Neural crest cell (in vitro differentiated cells): ENCODE measurements at regions not wholly inside any gene's neighbourhood (a gene's known extent, or its start where the extent isn't known, plus 50 kb on each side); places are given as distances from the start of the nearest gene placed in this dataset.

Experiments used
- DNase-seq: peaks from one replicate; pipeline ENCODE4 v3.0.0; 2021; ENCODE audit warnings: low read depth, mixed read lengths, low spot score
- H3K27ac Mint-ChIP-seq: one replicate; pipeline ENCODE4 v1.8.0; 2021; ENCODE audit warnings: mild to moderate bottlenecking, mixed read lengths; ENCODE audit not compliant: unreplicated experiment
- H3K27me3 Mint-ChIP-seq: 2 replicates; pipeline ENCODE4 v1.8.0; 2021; ENCODE audit warnings: low read depth, mild to moderate bottlenecking, mixed read lengths
- H3K36me3 Mint-ChIP-seq: 2 replicates; pipeline ENCODE4 v1.8.0; 2021; ENCODE audit warnings: low read depth, mild to moderate bottlenecking, mixed read lengths
- H3K4me1 Mint-ChIP-seq: 2 replicates; pipeline ENCODE4 v1.8.0; 2021; ENCODE audit warnings: mixed read lengths
- H3K4me3 Mint-ChIP-seq: one replicate; pipeline ENCODE4 v1.8.0; 2021; ENCODE audit warnings: mild to moderate bottlenecking, mixed read lengths
- H3K9me3 Mint-ChIP-seq: 2 replicates; pipeline ENCODE4 v1.8.0; 2021; ENCODE audit warnings: mixed read lengths
- TF ChIP-seq, protein P1 (sequence below): fragments of 200-600 bp; sonication (generic); conservative IDR thresholded peaks from 2 replicates; pipeline ENCODE4 v1.5.0; 2021; ENCODE audit warnings: antibody characterized with exemption, mild to moderate bottlenecking

DNA sequence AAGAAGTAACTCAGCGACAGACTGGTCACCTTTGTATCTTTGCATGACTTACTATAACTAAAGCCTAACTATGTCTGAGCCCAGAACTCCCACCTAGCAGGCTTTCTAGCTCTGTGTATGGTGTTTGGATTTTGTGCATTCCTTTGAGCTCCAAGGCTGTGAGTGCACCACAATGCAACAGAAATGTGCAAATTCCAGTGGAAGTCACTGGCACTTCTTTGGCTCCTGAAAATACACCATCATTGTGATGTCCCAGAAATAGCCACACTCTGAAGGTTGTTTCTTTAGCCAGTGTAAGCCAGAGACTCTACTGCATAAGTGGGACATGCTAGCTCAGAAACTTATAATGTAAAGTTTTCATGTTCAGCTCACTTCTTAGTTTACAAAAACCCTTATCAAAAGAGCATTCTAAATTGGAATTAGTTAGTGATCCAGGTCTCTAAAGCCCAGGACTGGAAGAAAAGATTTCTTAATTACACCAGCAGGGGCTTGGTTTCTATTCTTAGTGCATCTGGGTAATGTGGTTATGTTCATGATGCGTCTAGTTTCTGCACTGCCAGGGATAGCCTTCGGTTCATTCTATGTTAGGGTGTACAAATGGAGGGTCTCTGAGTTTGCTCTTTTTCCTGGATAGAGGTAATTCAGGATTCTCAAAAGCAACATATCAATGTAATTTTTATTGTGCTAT lies 1239.5 kb upstream of the ZEB2 start:
- H3K4me3 Mint-ChIP-seq, result no peak overlapping the region
- H3K9me3 Mint-ChIP-seq, result peaks cover 2% of the 10 kb centered on the region
- H3K27ac Mint-ChIP-seq, result no peak overlapping the region
- TF ChIP-seq, protein P1, sequence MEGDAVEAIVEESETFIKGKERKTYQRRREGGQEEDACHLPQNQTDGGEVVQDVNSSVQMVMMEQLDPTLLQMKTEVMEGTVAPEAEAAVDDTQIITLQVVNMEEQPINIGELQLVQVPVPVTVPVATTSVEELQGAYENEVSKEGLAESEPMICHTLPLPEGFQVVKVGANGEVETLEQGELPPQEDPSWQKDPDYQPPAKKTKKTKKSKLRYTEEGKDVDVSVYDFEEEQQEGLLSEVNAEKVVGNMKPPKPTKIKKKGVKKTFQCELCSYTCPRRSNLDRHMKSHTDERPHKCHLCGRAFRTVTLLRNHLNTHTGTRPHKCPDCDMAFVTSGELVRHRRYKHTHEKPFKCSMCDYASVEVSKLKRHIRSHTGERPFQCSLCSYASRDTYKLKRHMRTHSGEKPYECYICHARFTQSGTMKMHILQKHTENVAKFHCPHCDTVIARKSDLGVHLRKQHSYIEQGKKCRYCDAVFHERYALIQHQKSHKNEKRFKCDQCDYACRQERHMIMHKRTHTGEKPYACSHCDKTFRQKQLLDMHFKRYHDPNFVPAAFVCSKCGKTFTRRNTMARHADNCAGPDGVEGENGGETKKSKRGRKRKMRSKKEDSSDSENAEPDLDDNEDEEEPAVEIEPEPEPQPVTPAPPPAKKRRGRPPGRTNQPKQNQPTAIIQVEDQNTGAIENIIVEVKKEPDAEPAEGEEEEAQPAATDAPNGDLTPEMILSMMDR, result no peak
- H3K36me3 Mint-ChIP-seq, result no peaks in the 10 kb centered on the region
- H3K4me1 Mint-ChIP-seq, result peaks cover 11% of the 10 kb centered on the region
- no peak for DNase-seq
- H3K27me3 Mint-ChIP-seq, result no peaks in the 10 kb centered on the region

DNA sequence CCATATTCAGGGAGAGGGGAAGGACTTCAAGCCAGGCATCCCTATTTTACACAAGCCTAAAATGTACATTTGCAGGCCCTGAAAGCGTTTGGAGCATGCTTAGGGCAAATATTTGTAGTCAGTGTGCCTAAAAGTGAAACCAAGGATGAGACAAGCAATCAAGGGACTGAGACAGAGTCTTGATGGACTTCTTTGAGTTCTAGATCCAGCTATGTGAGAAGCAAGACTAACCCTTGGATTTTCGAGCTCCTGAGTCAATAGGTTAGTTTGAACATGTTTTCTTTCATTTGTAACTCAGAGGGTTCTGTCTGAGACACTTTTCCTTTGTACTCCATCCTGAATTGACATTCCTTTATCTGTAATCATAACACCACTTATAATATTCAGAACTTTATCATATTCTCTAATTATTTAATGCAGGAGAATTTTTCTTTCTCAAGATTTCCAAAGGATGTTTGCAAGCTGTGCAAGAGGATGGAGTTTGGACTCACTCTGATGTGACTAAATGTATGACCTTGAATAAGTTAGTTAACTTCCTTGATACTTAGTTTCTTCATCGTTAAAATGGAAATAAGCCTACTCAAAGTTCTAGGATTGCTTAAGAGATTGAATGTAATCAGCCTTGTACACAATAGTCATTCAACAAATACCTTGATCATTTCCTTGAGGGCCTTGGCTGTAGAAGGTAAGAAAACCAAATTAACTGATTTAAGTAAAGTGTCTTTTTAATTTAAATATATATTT lies 1237.8 kb upstream of the ZEB2 start:
- no peak for DNase-seq
- TF ChIP-seq, protein P1, result no peak
- Mint-ChIP-seq H3K4me3 (no peak overlapping the region), H3K27me3 (no peaks in the 10 kb centered on the region), H3K36me3 (no peaks in the 10 kb centered on the region), H3K9me3 (peaks cover 2% of the 10 kb centered on the region), H3K4me1 (peaks cover 23% of the 10 kb centered on the region), H3K27ac (no peak overlapping the region)

DNA sequence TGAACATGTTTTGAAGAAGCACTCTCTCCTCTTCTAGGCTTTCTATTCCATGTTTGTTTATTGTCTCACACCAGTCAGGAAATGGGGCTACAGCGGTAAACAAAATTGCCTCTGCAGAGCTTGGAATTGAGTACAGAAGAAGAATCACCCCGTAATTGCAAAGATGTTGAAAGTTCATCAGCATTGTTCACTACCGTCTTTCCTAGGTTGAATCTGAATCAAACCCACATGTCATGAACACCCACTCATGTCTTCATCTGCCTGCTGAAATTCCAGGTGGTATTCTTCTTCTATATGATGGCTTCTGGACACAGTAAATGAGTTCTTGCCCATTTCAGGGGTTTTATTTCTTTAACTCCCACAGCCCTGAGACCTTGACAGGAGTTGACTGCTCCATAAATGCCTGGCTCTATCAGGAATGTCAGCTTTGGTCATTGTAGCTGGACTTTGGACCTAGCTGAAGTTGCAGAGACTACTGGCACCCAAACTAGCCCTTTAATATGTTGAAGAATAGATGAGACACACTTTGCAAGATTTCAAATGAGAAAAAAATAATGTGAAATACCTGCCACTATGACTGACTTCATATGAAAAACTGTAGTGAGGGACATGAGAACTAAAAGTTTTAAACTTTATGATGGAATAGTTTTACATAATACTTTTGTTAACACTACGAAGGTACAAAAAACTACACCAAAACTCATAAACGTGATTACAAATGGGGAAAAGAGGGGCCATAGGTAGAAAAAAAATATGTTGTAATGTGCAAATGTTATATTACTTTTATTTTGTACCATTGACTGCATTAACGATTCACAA lies 1235.3 kb upstream of the ZEB2 start:
- Mint-ChIP-seq H3K36me3 (no peaks in the 10 kb centered on the region), H3K4me1 (peaks cover 42% of the 10 kb centered on the region), H3K27me3 (no peaks in the 10 kb centered on the region), H3K4me3 (no peak overlapping the region), H3K27ac (peak overlapping the region; percentile 14), H3K9me3 (peaks cover 2% of the 10 kb centered on the region)
- no peak for DNase-seq
- TF ChIP-seq, protein P1, result no peak

DNA sequence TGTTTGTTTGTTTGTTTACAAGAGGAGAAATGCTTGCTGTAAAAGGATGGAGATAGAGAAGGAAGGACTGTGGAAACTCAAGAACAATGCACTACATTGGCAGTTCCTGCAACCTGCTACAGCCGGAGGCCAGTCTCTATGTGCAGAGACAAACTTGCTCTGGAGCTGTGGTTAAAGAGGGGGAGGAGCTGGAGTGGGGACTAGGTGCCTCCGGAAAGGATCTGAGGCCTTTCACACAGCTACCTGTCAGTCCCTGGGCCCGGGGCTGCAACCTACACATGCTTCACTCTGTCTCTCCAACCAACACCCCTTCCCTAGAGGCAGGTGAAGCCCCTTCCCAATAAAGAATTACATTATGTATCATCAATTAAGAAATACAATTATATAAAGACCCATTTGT lies 1234.0 kb upstream of the ZEB2 start:
- peaks cover 42% of the 10 kb centered on the region for H3K4me1 Mint-ChIP-seq
- H3K27me3 Mint-ChIP-seq, result no peaks in the 10 kb centered on the region
- no peak overlapping the region for H3K4me3 Mint-ChIP-seq
- no peak for DNase-seq
- no peaks in the 10 kb centered on the region for H3K36me3 Mint-ChIP-seq
- H3K27ac Mint-ChIP-seq, result no peak overlapping the region
- TF ChIP-seq, protein P1, result no peak
- peaks cover 2% of the 10 kb centered on the region for H3K9me3 Mint-ChIP-seq

DNA sequence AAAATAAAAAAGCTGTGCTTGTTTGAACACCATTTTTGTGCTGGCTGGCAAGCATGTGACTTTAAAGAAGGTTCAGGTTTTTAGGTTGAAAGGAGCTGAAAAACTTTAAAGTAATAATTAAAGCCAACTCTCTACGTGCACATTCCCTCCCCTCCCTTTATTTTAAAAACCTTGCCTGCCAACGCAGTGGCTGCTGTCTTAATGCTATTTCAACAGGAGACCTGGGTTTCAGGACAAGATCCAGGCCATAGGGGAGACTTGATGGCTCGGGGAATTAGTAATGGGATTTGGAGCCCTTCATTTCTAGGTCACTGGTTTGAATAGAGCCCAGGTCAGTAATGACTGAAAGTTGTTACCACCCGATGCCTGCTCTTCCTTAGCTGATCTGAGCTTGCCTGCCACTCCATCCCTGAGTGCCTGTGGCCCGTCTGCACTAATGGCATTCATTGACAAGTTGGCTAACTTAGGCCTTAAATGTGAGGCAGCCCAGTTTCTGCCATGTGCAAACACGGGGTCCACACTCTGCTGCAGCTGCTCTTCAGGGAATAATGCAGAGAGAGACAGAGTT lies 1233.2 kb upstream of the ZEB2 start:
- no peak for DNase-seq
- Mint-ChIP-seq H3K27me3 (no peaks in the 10 kb centered on the region), H3K27ac (peak overlapping the region; percentile 91), H3K4me1 (peaks cover 42% of the 10 kb centered on the region), H3K36me3 (no peaks in the 10 kb centered on the region), H3K4me3 (no peak overlapping the region), H3K9me3 (peaks cover 2% of the 10 kb centered on the region)
- TF ChIP-seq, protein P1, result no peak
